ENCODE measurements at regions not wholly inside any gene's neighbourhood (a gene's known extent, or its start where the extent isn't known, plus 50 kb on each side); places are given as distances from the start of the nearest gene placed in this dataset.

- TF ChIP-seq POLR2A (IDR thresholded peaks at IDR 0.05) (no peak), CTCF (IDR thresholded peaks at IDR 0.05) (no peak)
Measured at GRCh38 chr6:140068801-140069200, 694.4 kb upstream of the CITED2 start.
